NCI-H2196 (cell line): ENCODE measurements at regions not wholly inside any gene's neighbourhood (a gene's known extent, or its start where the extent isn't known, plus 50 kb on each side); places are given as distances from the start of the nearest gene placed in this dataset.

Experiments
- DNase-seq: peaks from one replicate; lab custom pipeline; 2025; ENCODE audit not compliant: unreplicated experiment; lab: John Stamatoyannopoulos, UW

DNA sequence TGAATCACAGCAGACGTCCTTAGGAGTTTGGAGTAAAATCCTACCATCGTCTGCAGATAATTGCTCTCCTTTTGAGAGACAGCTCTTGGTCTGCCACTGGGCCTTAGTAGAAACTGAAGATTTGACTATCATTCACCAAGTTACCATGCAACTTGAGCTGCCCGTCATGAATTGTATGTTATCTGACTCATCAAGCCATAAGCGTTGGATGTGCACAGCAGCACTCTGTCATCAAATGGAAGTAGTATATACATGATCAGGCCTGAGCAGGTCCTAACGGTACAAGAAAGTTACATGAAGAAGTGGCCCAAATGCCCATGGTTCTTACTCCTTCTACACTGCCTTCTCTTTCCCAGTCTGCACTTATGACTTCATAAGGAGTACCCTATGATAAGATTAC, 317.8 kb downstream of the GPATCH2 start:
- no peak for DNase-seq

DNA sequence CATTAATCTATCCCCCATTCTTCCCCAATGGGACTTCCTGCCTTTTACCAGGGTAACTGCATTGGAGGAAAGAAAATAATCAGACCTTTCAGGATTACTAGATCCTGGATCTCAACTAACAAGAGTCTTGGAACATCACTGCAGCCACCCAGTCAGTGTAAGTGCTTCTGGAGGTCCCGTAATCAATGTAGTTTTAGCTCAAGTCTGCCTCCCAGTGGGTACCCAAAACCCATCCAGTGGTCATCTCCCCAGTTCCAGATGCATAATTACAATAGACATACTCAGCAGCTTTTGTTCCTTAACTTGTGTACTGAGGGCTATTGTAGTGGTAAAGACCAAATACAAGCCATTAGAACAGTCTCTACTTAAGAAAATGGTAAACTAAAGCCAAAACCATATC, 319.1 kb downstream of the GPATCH2 start:
- no peak for DNase-seq

DNA sequence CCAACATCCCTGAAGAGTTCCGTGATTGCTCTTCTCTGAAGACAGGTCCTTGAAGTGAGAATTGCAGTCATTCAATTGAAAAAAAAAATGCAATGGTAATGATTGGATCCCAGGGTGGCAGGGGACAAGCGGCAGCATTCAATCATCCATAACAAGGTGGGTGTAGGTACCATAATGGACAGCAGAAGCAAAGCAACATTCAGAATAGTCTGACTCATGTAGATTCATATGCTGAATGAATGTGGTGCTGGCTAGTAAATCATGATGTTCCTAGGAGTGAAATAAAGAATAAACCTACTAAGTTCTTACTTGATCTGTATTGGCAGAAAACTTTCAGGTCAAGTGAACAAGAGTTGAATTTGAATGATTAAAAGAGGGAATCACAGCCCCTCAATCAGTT, 319.6 kb downstream of the GPATCH2 start:
- DNase-seq: no peak

DNA sequence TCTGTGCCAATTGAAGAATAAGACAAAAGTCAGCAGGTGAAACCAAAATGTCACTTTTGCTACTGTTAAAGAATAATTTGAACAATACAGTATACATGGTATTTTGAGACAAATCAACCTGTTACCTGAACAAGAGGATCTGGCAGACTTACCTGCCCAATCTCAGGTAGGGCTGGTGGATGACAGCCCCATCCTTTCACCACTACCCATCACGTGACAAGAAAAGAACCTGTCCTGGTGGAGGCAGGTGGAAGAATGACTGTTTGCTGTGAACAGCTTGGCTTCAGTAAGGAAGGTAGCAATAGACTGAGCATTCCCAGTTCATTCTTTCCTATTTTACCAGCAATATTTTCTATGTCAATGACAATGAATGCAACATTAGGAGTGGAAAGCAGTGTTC, 349.6 kb downstream of the GPATCH2 start:
- DNase-seq: no peak

DNA sequence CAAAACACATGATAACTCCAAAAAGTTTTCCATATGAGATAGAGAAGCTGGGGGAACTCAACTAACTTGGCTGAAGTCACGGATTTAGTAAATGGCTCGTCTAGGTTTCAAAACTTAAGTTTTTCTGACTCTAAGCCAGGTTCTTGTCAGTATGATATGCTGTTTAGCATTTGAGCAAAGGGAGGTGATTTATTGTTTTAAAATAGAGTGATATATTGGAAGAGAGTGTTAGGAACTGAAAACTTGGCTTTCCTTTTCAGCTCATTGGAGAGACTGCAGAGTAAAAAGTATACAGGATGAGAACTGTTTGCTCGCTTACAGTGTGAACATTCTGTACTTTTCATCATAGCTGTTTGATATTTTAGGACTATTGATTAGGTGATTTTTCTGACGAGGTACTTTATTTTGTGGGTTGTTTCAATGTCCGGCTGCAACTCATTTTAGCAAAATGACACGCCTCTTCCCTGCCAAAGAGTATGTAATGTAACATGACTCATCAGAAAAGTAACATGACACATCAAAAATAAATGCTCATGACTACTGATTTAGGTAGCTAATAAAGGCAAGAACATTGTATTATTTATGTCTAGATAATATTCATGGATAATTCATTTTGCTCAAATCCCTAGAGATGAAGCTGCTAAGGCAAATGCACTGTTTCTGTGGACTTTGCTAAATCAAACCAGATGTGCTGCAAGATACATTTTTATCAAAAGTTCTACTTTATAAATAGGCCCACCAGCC, 355.1 kb downstream of the GPATCH2 start:
- DNase-seq: no peak

DNA sequence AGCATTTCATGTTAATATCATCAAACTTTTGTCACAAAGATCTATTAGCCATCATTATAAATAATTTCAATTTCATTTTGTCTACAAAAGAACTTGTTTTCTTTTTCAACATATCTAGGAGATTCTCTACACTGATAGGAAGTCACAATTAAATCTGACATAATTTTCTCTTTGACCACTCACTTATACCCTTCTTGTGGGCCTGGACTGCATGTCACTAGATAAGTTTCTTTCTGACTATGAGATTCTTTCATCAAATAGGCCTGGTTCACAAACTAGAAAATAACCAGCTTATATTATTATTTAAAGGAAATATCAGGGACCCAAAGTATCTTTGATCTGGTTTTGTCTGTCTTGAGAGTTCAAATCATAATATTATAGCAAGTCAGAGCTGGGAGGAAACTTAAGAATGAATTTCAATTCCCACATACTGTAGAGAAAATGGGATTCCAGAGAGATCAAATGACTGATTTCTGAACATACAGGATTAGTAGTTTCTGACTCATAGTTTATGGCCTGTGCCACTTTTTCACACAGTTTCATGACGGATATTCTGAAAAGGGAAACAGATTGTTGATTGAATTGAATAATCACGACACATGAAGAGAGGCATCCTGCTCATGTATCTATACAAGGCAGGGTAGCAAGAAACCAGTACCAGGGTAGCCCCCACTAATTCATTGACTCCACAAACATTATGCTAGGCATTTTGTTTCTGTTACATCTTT, 355.8 kb downstream of the GPATCH2 start:
- DNase-seq: no peak

DNA sequence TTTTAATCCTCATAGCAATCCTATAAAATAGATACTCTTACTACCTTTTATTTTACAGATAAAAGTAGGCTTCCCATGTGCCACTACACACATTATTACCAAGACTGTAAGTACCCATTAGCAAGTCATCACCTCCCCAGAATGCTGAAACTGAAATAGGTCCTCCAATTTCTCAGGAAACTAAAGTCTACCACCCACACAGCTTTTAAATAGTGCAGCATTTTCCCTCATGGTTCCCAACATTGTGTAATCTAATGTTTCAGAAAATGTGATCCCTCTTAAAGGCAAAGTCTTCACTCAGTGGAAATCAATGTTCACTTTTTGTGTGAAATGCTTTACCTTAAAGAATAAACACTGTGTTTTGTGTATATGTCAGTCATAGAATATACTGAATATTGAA, 356.5 kb downstream of the GPATCH2 start:
- DNase-seq: no peak

DNA sequence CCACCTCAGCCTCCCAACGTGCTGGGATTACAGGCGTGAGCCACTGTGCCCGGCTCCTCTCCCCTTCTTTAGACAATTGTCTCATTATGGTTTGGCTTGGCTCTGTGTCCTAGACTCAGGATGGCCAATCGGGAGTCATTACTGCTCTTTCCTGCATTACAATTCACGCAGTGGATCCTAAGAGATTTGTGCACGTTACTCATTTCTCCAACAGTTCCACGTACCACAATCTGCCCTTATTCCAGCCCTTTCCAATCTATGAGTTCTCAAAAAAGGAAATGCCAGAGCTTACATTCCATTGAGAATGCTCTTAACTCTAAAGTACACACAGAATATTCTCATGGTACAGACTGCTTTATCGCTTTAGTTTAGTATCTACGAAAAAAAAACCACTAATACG, 357.0 kb downstream of the GPATCH2 start:
- DNase-seq: no peak

DNA sequence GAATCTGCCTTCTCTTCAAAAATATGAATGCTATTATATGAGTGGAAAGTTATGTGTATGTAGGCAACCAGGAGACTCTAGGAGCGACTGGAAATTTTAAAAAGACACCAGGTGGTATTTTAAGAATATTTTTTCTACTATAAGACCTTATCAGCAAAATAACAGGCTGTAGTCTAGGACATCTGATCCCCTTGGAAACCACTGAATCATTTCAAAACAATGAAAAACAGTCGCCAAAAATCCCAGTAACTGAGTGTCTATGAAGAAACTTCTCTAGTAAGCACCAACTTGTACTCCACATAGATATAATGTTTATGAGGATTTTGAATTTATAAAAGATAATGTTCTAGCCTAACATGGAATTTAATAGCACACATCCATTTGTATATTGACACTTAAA, 358.5 kb downstream of the GPATCH2 start:
- no peak for DNase-seq

DNA sequence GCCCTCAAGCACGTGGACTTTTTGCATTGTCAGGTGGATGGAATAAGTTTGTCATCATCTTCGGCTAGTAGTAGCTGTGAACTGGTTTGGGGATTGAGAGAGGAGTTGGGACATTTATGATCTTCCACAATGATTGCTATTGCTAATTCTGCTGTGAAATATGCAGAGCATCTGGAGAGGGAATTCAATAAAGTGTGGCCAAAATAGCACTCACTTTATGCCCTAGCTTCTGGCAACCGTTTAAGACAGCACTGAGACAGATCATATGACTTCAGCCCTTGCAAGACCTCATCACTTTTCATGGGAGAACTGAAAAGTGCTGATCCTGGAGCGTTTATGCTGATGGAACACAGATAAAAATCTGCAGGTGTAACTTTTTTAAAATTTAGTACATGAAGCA, 360.8 kb downstream of the GPATCH2 start:
- no peak for DNase-seq

DNA sequence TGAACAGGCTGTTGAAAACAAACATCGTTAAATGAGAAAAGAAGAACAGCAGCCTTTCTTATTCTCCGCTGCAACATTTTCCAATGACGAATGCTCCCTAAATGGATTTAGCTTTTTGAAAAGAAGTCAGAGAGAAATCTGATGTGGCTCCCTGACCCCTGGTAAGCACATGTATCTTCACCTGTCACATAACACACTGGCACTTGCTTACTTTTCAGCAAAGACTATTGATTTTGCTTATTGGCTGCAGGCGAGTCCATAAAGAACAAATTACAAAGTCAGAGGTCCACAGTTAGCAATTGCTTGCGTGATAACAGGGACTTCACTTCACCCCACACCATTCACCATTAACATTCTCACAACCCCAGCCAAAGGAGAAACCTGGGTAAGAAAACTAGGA, 362.8 kb downstream of the GPATCH2 start:
- no peak for DNase-seq

DNA sequence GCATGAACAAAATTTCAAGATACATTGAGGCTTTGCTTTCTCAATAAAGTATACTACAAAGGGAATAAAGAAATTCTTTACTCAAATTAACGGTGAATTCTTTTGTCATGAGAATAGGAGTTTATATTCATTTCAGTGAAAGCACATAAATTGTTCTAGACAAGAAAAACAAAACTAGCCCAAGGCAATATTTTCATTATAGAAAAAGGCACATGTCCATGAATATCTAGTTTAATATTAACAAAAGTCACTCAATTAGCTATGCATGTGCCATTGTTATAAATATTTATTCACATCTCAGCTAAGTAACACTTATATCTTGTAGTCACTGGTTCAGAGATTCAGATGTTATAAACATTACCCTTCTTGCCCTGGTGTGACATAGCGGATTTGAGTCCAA, 369.3 kb downstream of the GPATCH2 start:
- no peak for DNase-seq

DNA sequence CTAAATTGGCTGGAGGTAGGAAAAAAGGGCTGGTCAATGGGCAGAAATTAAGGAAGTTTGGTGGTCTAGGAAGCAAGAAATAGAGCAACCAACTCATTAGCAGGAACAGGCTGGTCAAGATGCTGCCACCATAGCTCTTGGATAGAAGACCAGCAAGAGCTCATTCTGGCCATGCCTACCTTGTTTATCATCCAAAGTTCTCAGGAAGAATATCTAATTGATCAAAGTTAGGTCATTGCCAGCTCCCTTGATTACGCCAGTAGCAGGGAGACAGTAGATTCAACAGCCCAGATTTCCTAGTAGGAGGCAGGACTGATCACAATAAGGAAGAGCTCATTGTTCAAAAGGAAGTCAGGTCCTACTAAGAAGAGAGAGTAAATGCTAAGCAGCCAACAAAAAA, 370.2 kb downstream of the GPATCH2 start:
- DNase-seq: no peak

DNA sequence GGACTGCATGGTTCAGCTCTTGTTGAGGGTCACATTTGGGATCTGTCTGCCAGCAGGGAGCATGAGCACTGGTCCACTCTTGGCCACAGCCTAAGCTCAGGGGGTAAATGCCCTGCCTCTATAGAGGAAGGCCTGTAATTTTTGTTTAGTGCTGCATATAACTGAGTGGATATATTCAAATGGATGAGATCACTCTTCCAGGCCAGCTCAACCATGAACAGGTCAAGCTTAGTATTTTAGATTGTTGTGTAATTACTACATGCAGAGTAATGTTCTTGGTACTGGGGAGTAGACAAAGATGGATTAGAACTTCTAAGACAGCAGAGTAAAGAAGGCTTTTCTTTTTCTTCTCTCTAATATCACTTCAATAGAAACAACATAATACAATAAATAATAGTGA, 376.9 kb downstream of the GPATCH2 start:
- DNase-seq: no peak

DNA sequence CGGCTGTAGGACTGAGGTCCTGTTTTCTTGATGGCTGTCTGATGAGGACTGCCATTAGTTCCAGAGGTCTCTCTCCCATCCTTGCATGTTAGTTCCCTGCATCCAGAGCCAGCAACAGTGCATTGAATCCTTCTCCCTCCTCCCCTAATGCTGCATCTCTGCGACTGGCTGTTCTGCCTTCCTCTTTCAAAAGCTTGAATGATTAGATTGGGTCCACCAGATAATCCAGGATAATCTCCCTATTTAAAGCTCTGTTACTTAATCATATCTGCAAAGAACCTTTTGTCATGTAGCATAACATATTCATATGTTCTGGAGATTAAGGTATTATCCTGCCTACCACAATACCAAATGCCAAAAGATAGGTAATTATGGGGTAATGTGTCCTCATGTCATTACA, 377.5 kb downstream of the GPATCH2 start:
- no peak for DNase-seq

DNA sequence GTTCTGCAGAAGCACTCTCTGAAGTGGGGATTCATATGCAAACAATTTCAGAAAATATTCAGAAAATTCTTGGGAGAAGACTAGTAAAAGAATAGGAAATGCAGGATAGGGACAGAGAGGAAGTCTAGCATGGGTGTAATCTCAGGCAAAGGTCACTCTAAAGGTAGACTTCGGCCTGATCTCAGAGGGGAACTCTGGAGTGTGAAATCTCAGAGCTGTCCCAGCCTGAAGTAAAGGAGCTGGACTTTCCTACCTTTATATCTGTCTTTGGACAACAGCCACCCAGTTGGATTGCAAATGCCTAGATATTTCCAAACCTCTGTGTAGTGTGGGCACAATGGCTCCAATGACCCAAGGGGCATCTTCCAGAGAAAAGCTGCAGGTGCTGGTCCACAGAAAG, 379.8 kb downstream of the GPATCH2 start:
- no peak for DNase-seq

DNA sequence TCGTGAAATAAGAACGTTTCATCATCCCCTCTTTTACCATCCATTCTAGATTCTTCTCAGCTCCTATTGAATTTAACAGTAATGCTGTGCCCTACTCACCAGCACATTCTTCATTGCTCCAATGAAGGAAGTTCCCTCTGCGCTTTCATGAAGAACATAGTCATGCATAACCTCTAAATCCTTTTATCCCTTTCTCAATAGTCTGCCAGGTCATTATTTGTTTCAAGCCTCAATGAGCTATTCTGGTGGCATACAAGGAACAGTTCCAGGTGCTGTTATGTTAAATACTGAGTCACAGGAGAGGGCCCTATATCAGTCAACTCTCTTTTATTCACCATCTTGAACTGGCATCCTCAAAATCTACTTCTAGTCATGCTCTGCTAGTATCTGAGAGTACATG, 381.0 kb downstream of the GPATCH2 start:
- no peak for DNase-seq

DNA sequence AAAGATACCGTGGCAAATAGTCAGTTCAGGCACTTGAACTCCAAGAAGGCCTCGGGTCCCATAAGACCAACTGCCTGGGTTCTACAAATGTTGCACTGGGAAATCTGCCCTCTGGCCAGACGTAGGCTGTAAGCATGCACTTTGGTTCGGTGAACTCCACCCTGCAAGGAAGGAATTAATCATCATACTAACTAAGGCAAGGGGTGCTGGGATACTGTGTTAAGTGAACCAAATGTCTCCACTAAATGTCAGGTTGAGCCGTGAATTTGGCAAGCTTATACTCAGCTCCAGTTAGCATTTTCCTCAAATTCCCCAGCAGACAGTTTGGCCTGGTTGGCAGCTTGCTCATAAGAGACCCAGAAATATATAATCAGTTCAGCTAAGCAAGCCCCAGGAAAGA, 385.9 kb downstream of the GPATCH2 start:
- no peak for DNase-seq

DNA sequence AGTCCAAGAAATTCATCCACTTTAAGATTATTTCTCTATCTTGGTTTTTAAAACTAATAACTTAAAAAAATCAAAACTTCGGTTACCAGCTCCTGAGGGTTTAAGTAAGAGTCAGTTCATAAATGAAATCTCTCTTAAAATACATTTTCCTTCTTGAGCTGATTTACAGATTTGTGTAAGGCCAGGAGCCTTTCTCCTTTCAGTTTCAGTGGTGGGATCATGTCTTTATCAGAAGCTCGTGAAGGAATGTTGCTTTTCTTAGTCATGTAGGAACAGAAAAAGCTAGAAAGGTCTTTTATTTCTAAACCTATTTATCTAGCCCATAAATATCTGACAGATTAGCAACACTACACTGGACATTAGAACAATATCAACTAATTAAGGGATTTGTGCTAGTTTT, 390.2 kb downstream of the GPATCH2 start:
- no peak for DNase-seq

DNA sequence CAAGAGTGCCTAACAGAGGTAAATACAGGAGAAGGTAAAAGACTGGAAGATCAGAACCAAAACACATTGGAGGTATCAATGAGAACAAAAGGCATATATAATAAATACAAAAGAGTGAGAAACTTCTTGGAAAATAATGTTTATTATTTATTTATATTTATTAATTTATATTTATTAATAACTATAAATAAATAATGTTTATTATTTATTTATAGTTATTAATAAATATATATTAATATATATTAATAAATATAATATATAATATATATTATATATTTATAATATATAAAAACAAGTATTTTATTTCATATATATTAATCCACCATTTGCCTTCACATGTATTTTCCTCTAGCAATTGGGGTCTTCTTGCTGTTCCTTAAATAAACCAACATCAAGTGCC, 391.9 kb downstream of the GPATCH2 start:
- no peak for DNase-seq

DNA sequence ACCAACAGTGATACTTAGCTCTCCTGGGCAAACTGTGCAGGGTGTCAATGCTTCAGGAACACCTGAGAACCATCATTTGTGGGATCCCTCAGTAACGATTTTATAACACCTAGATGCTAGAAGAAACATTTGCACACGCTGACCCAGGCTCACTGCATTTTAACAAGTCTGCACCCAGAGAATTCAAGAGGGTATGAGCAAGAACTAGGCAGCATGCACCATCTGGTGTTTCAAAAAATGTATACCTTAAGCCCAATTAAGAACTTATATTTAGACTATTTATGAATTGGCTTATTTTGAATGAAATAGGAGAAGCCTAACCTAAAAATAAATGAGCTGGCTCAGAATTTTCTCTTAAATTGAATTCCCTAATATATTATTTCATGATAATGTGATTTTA, 400.5 kb downstream of the GPATCH2 start:
- no peak for DNase-seq

DNA sequence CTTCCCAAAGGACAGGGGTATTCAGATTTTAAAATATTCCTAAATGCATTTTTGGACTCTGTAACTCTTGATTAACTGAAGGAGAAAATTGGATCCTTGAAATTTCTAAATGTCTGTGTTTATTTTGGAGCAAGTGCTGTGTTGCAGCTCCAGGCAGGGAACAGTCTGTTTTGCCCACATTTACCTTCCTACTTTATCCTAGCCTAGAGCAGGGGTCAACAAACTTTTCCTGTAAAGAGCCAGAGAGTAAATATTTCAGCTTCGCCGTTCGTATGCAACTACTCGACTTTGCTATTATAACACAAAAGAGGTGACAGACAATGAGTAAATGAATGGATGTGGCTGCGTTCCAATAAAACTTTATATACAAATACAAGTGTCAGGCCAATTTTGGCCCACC, 402.2 kb downstream of the GPATCH2 start:
- no peak for DNase-seq

DNA sequence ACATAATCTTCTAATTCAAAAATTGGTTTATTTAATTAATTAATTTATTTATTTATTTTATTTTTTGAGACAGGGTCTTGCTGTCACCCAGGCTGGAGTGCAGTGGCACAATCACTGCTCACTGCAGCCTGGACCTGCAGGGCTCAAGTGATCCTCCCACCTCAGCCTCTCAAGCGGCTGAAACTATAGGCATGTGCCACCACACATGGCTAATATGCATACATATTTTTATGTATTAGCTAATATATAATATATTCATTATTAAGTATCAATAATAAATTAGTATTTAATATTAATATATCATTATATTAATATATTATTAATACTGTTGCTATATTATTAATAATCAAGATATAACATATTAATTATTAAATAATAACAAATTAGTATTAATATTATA, 406.7 kb downstream of the GPATCH2 start:
- no peak for DNase-seq
